Coronary artery (tissue), 2 donors: ENCODE measurements at regions not wholly inside any gene's neighbourhood (a gene's known extent, or its start where the extent isn't known, plus 50 kb on each side); places are given as distances from the start of the nearest gene placed in this dataset.
"Not testable (repeated sequence)": the region's sequence is repeated elsewhere in the genome, so short reads cannot be mapped to it uniquely, and the experiment has no call there.

Experiments used
- DNase-seq: peaks from one replicate; pipeline ENCODE4 v3.0.0-alpha.2; 2017; ENCODE audit warnings: low spot score
- H3K27ac ChIP-seq, 2 donors: fragments of 200-600 bp; sonication (generic); one replicate each; pipeline ENCODE4 v1.5.1; 2016 to 2019
- H3K4me3 ChIP-seq: fragments of 200-600 bp; sonication (generic); 2 replicates; pipeline ENCODE4 v1.5.1; 2016; ENCODE audit warnings: mild to moderate bottlenecking, moderate library complexity
- CTCF ChIP-seq: fragments of 200-600 bp; sonication (generic); IDR thresholded peaks from one replicate; pipeline ENCODE4 v1.5.1; 2019; ENCODE audit warnings: antibody characterized with exemption

- no peak for DNase-seq
- Histone ChIP-seq H3K4me3 (no peak overlapping the region), H3K27ac (no peak overlapping the region)
- TF ChIP-seq CTCF, result no peak
Measured at GRCh38 chr6:62819640-62820039, 391.6 kb upstream of the FKBP1C start.

- no peak for TF ChIP-seq CTCF
- H3K4me3 ChIP-seq, result no peak overlapping the region
- no peak for DNase-seq
- H3K27ac ChIP-seq, result no peak overlapping the region
Measured at GRCh38 chr6:62808565-62809293, 402.5 kb upstream of the FKBP1C start.

GRCh38 chr6:62805431-62805830, 405.8 kb upstream of the FKBP1C start:
- no peak overlapping the region for H3K27ac ChIP-seq
- no peak for DNase-seq
- no peak overlapping the region for H3K4me3 ChIP-seq
- no peak for TF ChIP-seq CTCF

- DNase-seq, result no peak
- Histone ChIP-seq H3K4me3 (no peak overlapping the region), H3K27ac (no peak overlapping the region)
- no peak for TF ChIP-seq CTCF
Measured at GRCh38 chr6:62803094-62803493, 408.2 kb upstream of the FKBP1C start.

- DNase-seq, result no peak
- H3K27ac ChIP-seq, result no peak overlapping the region
- H3K4me3 ChIP-seq, result no peak overlapping the region
- no peak for TF ChIP-seq CTCF
Measured at GRCh38 chr6:62797190-62797589, 414.1 kb upstream of the FKBP1C start.

GRCh38 chr6:62775427-62776022, 435.7 kb upstream of the FKBP1C start:
- no peak for DNase-seq
- TF ChIP-seq CTCF, result no peak
- Histone ChIP-seq H3K4me3 (no peak overlapping the region), H3K27ac (no peak overlapping the region)

GRCh38 chr6:62766174-62766573, 445.1 kb upstream of the FKBP1C start:
- H3K27ac ChIP-seq, H3K4me3 ChIP-seq, DNase-seq: not testable (repeated sequence)
